Hepatocyte (in vitro differentiated cells): ENCODE measurements at regions not wholly inside any gene's neighbourhood (a gene's known extent, or its start where the extent isn't known, plus 50 kb on each side); places are given as distances from the start of the nearest gene placed in this dataset.

Source experiments
- DNase-seq: peaks from one replicate; pipeline ENCODE4 v3.0.0-alpha.2; 2016; ENCODE audit warnings: low spot score
- H2AFZ ChIP-seq: fragments of 200-600 bp; sonication (generic); 2 replicates; pipeline ENCODE4 v1.6.0; 2016; ENCODE audit warnings: antibody characterized with exemption, mild to moderate bottlenecking
- H3K27ac ChIP-seq: fragments of 200-600 bp; sonication (generic); 2 replicates; pipeline ENCODE4 v1.5.1; 2016; ENCODE audit warnings: mild to moderate bottlenecking
- H3K27me3 ChIP-seq: fragments of 200-600 bp; sonication (generic); 2 replicates; pipeline ENCODE4 v1.6.1; 2016
- H3K36me3 ChIP-seq: fragments of 200-600 bp; sonication (generic); replicated peaks from 2 replicates; pipeline ENCODE4 v1.5.1; 2016; ENCODE audit warnings: low read depth; ENCODE audit not compliant: insufficient read depth
- H3K4me1 ChIP-seq: fragments of 200-600 bp; sonication (generic); 2 replicates; pipeline ENCODE4 v1.5.1; 2016; ENCODE audit warnings: mild to moderate bottlenecking, moderate library complexity; ENCODE audit not compliant: insufficient read depth
- H3K4me2 ChIP-seq: fragments of 200-600 bp; sonication (generic); 2 replicates; pipeline ENCODE4 v1.6.0; 2016
- H3K4me3 ChIP-seq: fragments of 200-600 bp; sonication (generic); 2 replicates; pipeline ENCODE4 v1.5.1; 2016; ENCODE audit warnings: mild to moderate bottlenecking
- H3K79me2 ChIP-seq: fragments of 200-600 bp; sonication (generic); 2 replicates; pipeline ENCODE4 v1.6.0; 2017; ENCODE audit warnings: mild to moderate bottlenecking
- H3K9me2 ChIP-seq: fragments of 200-600 bp; sonication (generic); replicated peaks from 2 replicates; pipeline ENCODE4 v1.6.0; 2017; ENCODE audit warnings: mild to moderate bottlenecking; ENCODE audit not compliant: insufficient read depth
- H3K9me3 ChIP-seq: fragments of 200-600 bp; sonication (generic); 2 replicates; pipeline ENCODE4 v1.5.1; 2016; ENCODE audit warnings: low read depth, mild to moderate bottlenecking
- H4K20me1 ChIP-seq: fragments of 200-600 bp; sonication (generic); 2 replicates; pipeline ENCODE4 v1.6.0; 2016; ENCODE audit warnings: mild to moderate bottlenecking; ENCODE audit not compliant: insufficient read depth, poor library complexity, severe bottlenecking
- CTCF ChIP-seq: fragments of 200-600 bp; sonication (generic); IDR thresholded peaks from 2 replicates; pipeline ENCODE4 v1.5.1; 2016; ENCODE audit warnings: antibody characterized with exemption, mild to moderate bottlenecking; ENCODE audit not compliant: poor library complexity
- EZH2 ChIP-seq: fragments of 200-600 bp; sonication (generic); IDR thresholded peaks from 2 replicates; pipeline ENCODE4 v1.6.1; 2016; ENCODE audit warnings: antibody characterized with exemption, mild to moderate bottlenecking, borderline replicate concordance
- EZH2phosphoT487 ChIP-seq: fragments of 200-600 bp; sonication (generic); IDR thresholded peaks from one replicate; pipeline ENCODE4 v1.6.1; 2018; ENCODE audit warnings: antibody characterized with exemption, mild to moderate bottlenecking, low read depth, moderate library complexity; ENCODE audit not compliant: unreplicated experiment, severe bottlenecking
- WGBS: methylation state at CpG from one replicate; pipeline ENCODE4 v1.1.6; 2016; ENCODE audit warnings: low lambda C conversion rate; ENCODE audit errors: missing lambda C conversion rate; 5-methylcytosine and 5-hydroxymethylcytosine counted together

DNA sequence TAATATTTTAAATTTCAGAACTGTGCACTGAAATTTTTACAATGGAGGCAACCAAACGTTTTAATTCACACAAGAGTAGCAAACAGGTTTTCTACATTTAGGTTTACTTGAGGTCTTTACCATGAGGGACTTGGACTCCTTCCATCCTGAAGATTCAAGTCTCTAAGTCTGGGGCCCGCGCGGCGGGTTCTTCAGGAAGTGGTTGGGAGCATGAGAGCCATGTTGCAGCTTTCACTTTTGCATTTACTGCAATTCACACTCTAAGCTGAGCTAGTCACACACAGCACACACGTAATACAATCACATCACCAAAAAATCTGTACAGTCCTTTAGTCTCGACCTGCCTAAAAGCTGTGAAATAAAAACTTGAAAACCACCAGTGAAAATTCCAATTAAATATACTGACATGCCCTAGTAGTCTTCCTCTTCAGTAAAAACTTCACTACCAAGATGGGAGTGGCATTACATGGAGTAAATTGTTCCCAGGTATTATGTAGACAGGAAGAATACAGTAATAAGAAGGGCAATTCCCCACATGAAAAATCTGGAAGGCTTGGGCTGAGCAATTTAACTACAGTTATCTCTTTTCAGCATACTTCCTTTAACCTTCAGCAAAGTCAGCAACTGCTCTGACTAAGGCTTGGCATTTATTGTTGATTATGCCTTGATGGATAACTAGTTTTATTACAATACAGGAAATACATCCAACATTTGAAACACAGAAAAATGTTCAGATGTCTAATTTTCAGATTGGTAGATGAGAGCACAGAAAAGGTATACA, 571.1 kb upstream of the DIPK2B start:
- Histone ChIP-seq H3K27ac (peak overlapping the region; percentile 91), H3K4me2 (peak overlapping the region; percentile 67), H3K4me1 (peaks cover 9% of the 10 kb centered on the region), H2AFZ (no peak overlapping the region), H3K9me2 (no peaks in the 10 kb centered on the region), H3K4me3 (no peak overlapping the region), H3K36me3 (no peaks in the 10 kb centered on the region), H3K9me3 (no peaks in the 10 kb centered on the region), H3K79me2 (peaks cover 37% of the 10 kb centered on the region), H4K20me1 (no peaks in the 10 kb centered on the region), H3K27me3 (no peaks in the 10 kb centered on the region)
- DNase-seq, result no peak
- 62% methylated on average over 7 of the region's 7 CpGs for WGBS
- TF ChIP-seq EZH2, result no peak
- TF ChIP-seq CTCF, result no peak
- TF ChIP-seq EZH2phosphoT487, result no peak

- Histone ChIP-seq H3K79me2 (peaks cover 37% of the 10 kb centered on the region), H3K36me3 (no peaks in the 10 kb centered on the region), H3K4me2 (peak overlapping the region; percentile 67), H3K27me3 (no peaks in the 10 kb centered on the region), H2AFZ (no peak overlapping the region), H4K20me1 (no peaks in the 10 kb centered on the region), H3K27ac (peak overlapping the region; percentile 91), H3K9me3 (no peaks in the 10 kb centered on the region), H3K4me1 (peaks cover 9% of the 10 kb centered on the region), H3K4me3 (no peak overlapping the region), H3K9me2 (no peaks in the 10 kb centered on the region)
- peak; percentile 68 for DNase-seq
- 36% methylated on average over 6 of the region's 6 CpGs for WGBS
- TF ChIP-seq EZH2 (no peak), CTCF (no peak), EZH2phosphoT487 (no peak)
Observed at GRCh38 chrX:45771114-45771513, 570.4 kb upstream of the DIPK2B start.

GRCh38 chrX:45769761-45770582, 569.3 kb upstream of the DIPK2B start:
- H3K4me2 ChIP-seq, result peak overlapping the region; percentile 67

More at GRCh38 chrX:45769761-45770582, 569.3 kb upstream of the DIPK2B start:
- Histone ChIP-seq H3K9me2 (no peaks in the 10 kb centered on the region), H3K9me3 (no peaks in the 10 kb centered on the region), H3K36me3 (no peaks in the 10 kb centered on the region), H3K27ac (peak overlapping the region; percentile 91), H3K4me3 (peak overlapping the region; percentile 34), H3K27me3 (no peaks in the 10 kb centered on the region), H3K79me2 (peaks cover 45% of the 10 kb centered on the region), H3K4me1 (peaks cover 11% of the 10 kb centered on the region), H4K20me1 (no peaks in the 10 kb centered on the region), H2AFZ (no peak overlapping the region)
- WGBS, result 50% methylated on average over 18 of the region's 18 CpGs
- TF ChIP-seq EZH2phosphoT487 (no peak), CTCF (no peak), EZH2 (no peak)
- peak; percentile 76 for DNase-seq
